HG03175 (cell line): ENCODE measurements at regions not wholly inside any gene's neighbourhood (a gene's known extent, or its start where the extent isn't known, plus 50 kb on each side); places are given as distances from the start of the nearest gene placed in this dataset.
"Not testable (repeated sequence)": the region's sequence is repeated elsewhere in the genome, so short reads cannot be mapped to it uniquely, and the experiment has no call there.

ENCODE experiments used
- ATAC-seq: cut with Tn5 transposase; IDR thresholded peaks from one replicate; pipeline ENCODE4 v1.9.1; 2021; ENCODE audit warnings: mild to moderate bottlenecking, moderate library complexity; ENCODE audit not compliant: unreplicated experiment

GRCh38 chr5:67989456-67989855 is 226.1 kb upstream of the PIK3R1 start:
- no peak for ATAC-seq

GRCh38 chr5:67986761-67987160 is 228.8 kb upstream of the PIK3R1 start:
- ATAC-seq = no peak

GRCh38 chr5:67985686-67986387 is 229.7 kb upstream of the PIK3R1 start:
- ATAC-seq = no peak

- no peak for ATAC-seq
Observed at GRCh38 chr5:67984546-67984945, 231.0 kb upstream of the PIK3R1 start.

- ATAC-seq = no peak
Observed at GRCh38 chr5:67983251-67984110, 232.1 kb upstream of the PIK3R1 start.

GRCh38 chr5:67982160-67982559 is 233.4 kb upstream of the PIK3R1 start:
- not testable (repeated sequence) for ATAC-seq

GRCh38 chr5:67978171-67978570 is 237.4 kb upstream of the PIK3R1 start:
- ATAC-seq = no peak

GRCh38 chr5:67976891-67977601 is 238.5 kb upstream of the PIK3R1 start:
- ATAC-seq = no peak

GRCh38 chr5:67976181-67976580 is 239.4 kb upstream of the PIK3R1 start:
- ATAC-seq = no peak

- no peak for ATAC-seq
Observed at GRCh38 chr5:67974471-67974870, 241.1 kb upstream of the PIK3R1 start.

GRCh38 chr5:67974054-67974453 is 241.5 kb upstream of the PIK3R1 start:
- ATAC-seq = no peak

GRCh38 chr5:67971971-67972821 is 243.4 kb upstream of the PIK3R1 start:
- ATAC-seq = no peak

- ATAC-seq = no peak
Observed at GRCh38 chr5:67971223-67971830, 244.2 kb upstream of the PIK3R1 start.

- ATAC-seq = no peak
Observed at GRCh38 chr5:67969631-67970030, 245.9 kb upstream of the PIK3R1 start.

- no peak for ATAC-seq
Observed at GRCh38 chr5:67969176-67969575, 246.4 kb upstream of the PIK3R1 start.

- no peak for ATAC-seq
Observed at GRCh38 chr5:67966712-67967111, 248.8 kb upstream of the PIK3R1 start.

- ATAC-seq = no peak
Observed at GRCh38 chr5:67964619-67965018, 250.9 kb upstream of the PIK3R1 start.

GRCh38 chr5:67963789-67964519 is 251.6 kb upstream of the PIK3R1 start:
- ATAC-seq = no peak

GRCh38 chr5:67960939-67961338 is 254.6 kb upstream of the PIK3R1 start:
- no peak for ATAC-seq

GRCh38 chr5:67957374-67957773 is 258.2 kb upstream of the PIK3R1 start:
- ATAC-seq = no peak
